Stimulated activated naive CD8-positive, alpha-beta T cell treated with anti-CD3 and anti-CD28 coated beads, Interleukin-15, amount 100 ng/mL, for 72 hours (primary cell): ENCODE measurements at regions not wholly inside any gene's neighbourhood (a gene's known extent, or its start where the extent isn't known, plus 50 kb on each side); places are given as distances from the start of the nearest gene placed in this dataset.
"Not testable (repeated sequence)": the region's sequence is repeated elsewhere in the genome, so short reads cannot be mapped to it uniquely, and the experiment has no call there.

Source experiments
- ATAC-seq: fragments of 150-1000 bp; cut with Tn5 transposase; 2 replicates; pipeline ENCODE4 v1.10.0; 2021; ENCODE audit warnings: mild to moderate bottlenecking, moderate library complexity
- DNase-seq, 2 donors: peaks; one replicate each; pipeline ENCODE4 v3.0.0; 2021 to 2022
- H3K27ac Mint-ChIP-seq, 2 donors: one replicate each; pipeline ENCODE4 v1.8.0; 2022; ENCODE audit warnings: mild to moderate bottlenecking in 2 of 2, mixed read lengths in 2 of 2, moderate library complexity in 2 of 2
- H3K27me3 Mint-ChIP-seq: one replicate; pipeline ENCODE4 v1.8.0; 2022; ENCODE audit warnings: mixed read lengths
- H3K4me1 Mint-ChIP-seq: one replicate; pipeline ENCODE4 v1.8.0; 2022; ENCODE audit warnings: mild to moderate bottlenecking, mixed read lengths
- H3K4me3 Mint-ChIP-seq, 2 donors: one replicate each; pipeline ENCODE4 v1.8.0; 2022; ENCODE audit warnings: mild to moderate bottlenecking in 2 of 2, mixed read lengths in 2 of 2, moderate library complexity in 1 of 2
- H3K9me3 Mint-ChIP-seq, 2 donors: one replicate each; pipeline ENCODE4 v1.8.0; 2022; ENCODE audit warnings: mixed read lengths in 2 of 2

GRCh38 chr5:51162245-51162644 is 221.0 kb upstream of the ISL1 start:
- DNase-seq (no peak), ATAC-seq (no peak)
- H3K9me3 Mint-ChIP-seq = peaks cover 19 to 52% of the 10 kb centered on the region in 2 donors
- no peaks in the 10 kb centered on the region for H3K27me3 Mint-ChIP-seq
- H3K4me3 Mint-ChIP-seq = no peak overlapping the region
- no peak overlapping the region for H3K27ac Mint-ChIP-seq
- H3K4me1 Mint-ChIP-seq = no peaks in the 10 kb centered on the region

GRCh38 chr5:51165621-51166020 is 217.6 kb upstream of the ISL1 start:
- H3K9me3 Mint-ChIP-seq = peaks cover 14 to 39% of the 10 kb centered on the region in 2 donors
- not testable (repeated sequence) for H3K27ac Mint-ChIP-seq, H3K4me3 Mint-ChIP-seq, H3K27me3 Mint-ChIP-seq, ATAC-seq, DNase-seq, H3K4me1 Mint-ChIP-seq

GRCh38 chr5:51172903-51173626 is 210.2 kb upstream of the ISL1 start:
- DNase-seq = no peak
- ATAC-seq = no peak
- H3K4me3 Mint-ChIP-seq = no peak overlapping the region
- H3K4me1 Mint-ChIP-seq = no peaks in the 10 kb centered on the region
- no peaks in the 10 kb centered on the region for H3K27me3 Mint-ChIP-seq
- H3K27ac Mint-ChIP-seq = no peak overlapping the region
- H3K9me3 Mint-ChIP-seq = peaks cover 0 to 7% of the 10 kb centered on the region in 2 donors

GRCh38 chr5:51181208-51181894 is 201.9 kb upstream of the ISL1 start:
- peaks cover 0 to 10% of the 10 kb centered on the region in 2 donors for H3K9me3 Mint-ChIP-seq
- ATAC-seq = no peak
- no peak for DNase-seq
- H3K27ac Mint-ChIP-seq = no peak overlapping the region
- H3K4me1 Mint-ChIP-seq = no peaks in the 10 kb centered on the region
- no peak overlapping the region for H3K4me3 Mint-ChIP-seq
- no peaks in the 10 kb centered on the region for H3K27me3 Mint-ChIP-seq

GRCh38 chr5:51185850-51186329 is 197.4 kb upstream of the ISL1 start:
- no peaks in the 10 kb centered on the region for H3K4me1 Mint-ChIP-seq
- H3K9me3 Mint-ChIP-seq = peaks cover 0 to 5% of the 10 kb centered on the region in 2 donors
- DNase-seq = no peak
- no peaks in the 10 kb centered on the region for H3K27me3 Mint-ChIP-seq
- H3K27ac Mint-ChIP-seq = no peak overlapping the region
- no peak overlapping the region for H3K4me3 Mint-ChIP-seq
- no peak for ATAC-seq

GRCh38 chr5:51188001-51188591 is 195.2 kb upstream of the ISL1 start:
- no peaks in the 10 kb centered on the region for H3K4me1 Mint-ChIP-seq
- ATAC-seq (no peak), DNase-seq (no peak)
- H3K9me3 Mint-ChIP-seq = peaks cover 0 to 5% of the 10 kb centered on the region in 2 donors
- no peak overlapping the region for H3K27ac Mint-ChIP-seq
- no peak overlapping the region for H3K4me3 Mint-ChIP-seq
- no peaks in the 10 kb centered on the region for H3K27me3 Mint-ChIP-seq

- DNase-seq = no peak
- Mint-ChIP-seq H3K4me1 (no peaks in the 10 kb centered on the region), H3K27me3 (no peaks in the 10 kb centered on the region), H3K27ac (no peak overlapping the region), H3K9me3 (no peaks in the 10 kb centered on the region), H3K4me3 (no peak overlapping the region)
- no peak for ATAC-seq
Measured at GRCh38 chr5:51194671-51195070, 188.6 kb upstream of the ISL1 start.

GRCh38 chr5:51201024-51201423 is 182.2 kb upstream of the ISL1 start:
- Mint-ChIP-seq H3K4me1 (no peaks in the 10 kb centered on the region), H3K9me3 (peaks cover 5 to 10% of the 10 kb centered on the region in 2 donors), H3K27ac (no peak overlapping the region), H3K27me3 (no peaks in the 10 kb centered on the region), H3K4me3 (no peak overlapping the region)
- ATAC-seq (no peak), DNase-seq (no peak)

GRCh38 chr5:51201708-51202107 is 181.5 kb upstream of the ISL1 start:
- Mint-ChIP-seq H3K4me3 (no peak overlapping the region), H3K9me3 (peaks cover 5 to 10% of the 10 kb centered on the region in 2 donors), H3K4me1 (no peaks in the 10 kb centered on the region), H3K27ac (no peak overlapping the region), H3K27me3 (no peaks in the 10 kb centered on the region)
- DNase-seq (no peak), ATAC-seq (no peak)

- ATAC-seq (no peak), DNase-seq (no peak)
- peaks cover 5 to 10% of the 10 kb centered on the region in 2 donors for H3K9me3 Mint-ChIP-seq
- no peaks in the 10 kb centered on the region for H3K27me3 Mint-ChIP-seq
- H3K4me3 Mint-ChIP-seq = no peak overlapping the region
- no peak overlapping the region for H3K27ac Mint-ChIP-seq
- H3K4me1 Mint-ChIP-seq = no peaks in the 10 kb centered on the region
Measured at GRCh38 chr5:51202161-51202560, 181.1 kb upstream of the ISL1 start.

GRCh38 chr5:51203598-51203997 is 179.7 kb upstream of the ISL1 start:
- no peaks in the 10 kb centered on the region for H3K4me1 Mint-ChIP-seq
- no peaks in the 10 kb centered on the region for H3K27me3 Mint-ChIP-seq
- peaks cover 5 to 10% of the 10 kb centered on the region in 2 donors for H3K9me3 Mint-ChIP-seq
- no peak overlapping the region for H3K27ac Mint-ChIP-seq
- ATAC-seq (no peak), DNase-seq (no peak)
- no peak overlapping the region for H3K4me3 Mint-ChIP-seq

- Mint-ChIP-seq H3K27me3 (no peaks in the 10 kb centered on the region), H3K4me1 (no peaks in the 10 kb centered on the region), H3K4me3 (no peak overlapping the region), H3K27ac (no peak overlapping the region), H3K9me3 (peaks cover 0 to 2% of the 10 kb centered on the region in 2 donors)
- DNase-seq = no peak
- ATAC-seq = no peak
Measured at GRCh38 chr5:51208296-51208695, 175.0 kb upstream of the ISL1 start.

GRCh38 chr5:51214746-51215145 is 168.5 kb upstream of the ISL1 start:
- Mint-ChIP-seq H3K27me3 (no peaks in the 10 kb centered on the region), H3K4me1 (no peaks in the 10 kb centered on the region), H3K27ac (no peak overlapping the region), H3K4me3 (no peak overlapping the region), H3K9me3 (no peaks in the 10 kb centered on the region)
- no peak for DNase-seq
- no peak for ATAC-seq

GRCh38 chr5:51225789-51226742 is 157.2 kb upstream of the ISL1 start:
- no peak for ATAC-seq
- no peak for DNase-seq
- Mint-ChIP-seq H3K27me3 (no peaks in the 10 kb centered on the region), H3K27ac (no peak overlapping the region), H3K9me3 (peaks cover 17 to 30% of the 10 kb centered on the region in 2 donors), H3K4me3 (no peak overlapping the region), H3K4me1 (no peaks in the 10 kb centered on the region)

- ATAC-seq (no peak), DNase-seq (no peak)
- no peaks in the 10 kb centered on the region for H3K4me1 Mint-ChIP-seq
- no peak overlapping the region for H3K27ac Mint-ChIP-seq
- H3K4me3 Mint-ChIP-seq = no peak overlapping the region
- peaks cover 14 to 25% of the 10 kb centered on the region in 2 donors for H3K9me3 Mint-ChIP-seq
- no peaks in the 10 kb centered on the region for H3K27me3 Mint-ChIP-seq
Measured at GRCh38 chr5:51227963-51228470, 155.2 kb upstream of the ISL1 start.
